Lung microvascular endothelial cell (primary cell): ENCODE measurements at regions not wholly inside any gene's neighbourhood (a gene's known extent, or its start where the extent isn't known, plus 50 kb on each side); places are given as distances from the start of the nearest gene placed in this dataset.
"Not testable (repeated sequence)": the region's sequence is repeated elsewhere in the genome, so short reads cannot be mapped to it uniquely, and the experiment has no call there.

Source experiments
- DNase-seq, 2 donors: peaks; one replicate each; pipeline versions ENCODE4 v3.0.0 to v3.0.0-alpha.2; 2010; ENCODE audit warnings: low read depth in 2 of 2

GRCh38 chrX:34279866-34280560 is 147.9 kb upstream of the FAM47A start:
- no peak for DNase-seq

- DNase-seq: no peak
These were observed 143.6 kb upstream of the FAM47A start for GRCh38 chrX:34275699-34276098.

GRCh38 chrX:34270434-34270833 is 138.3 kb upstream of the FAM47A start:
- no peak for DNase-seq

GRCh38 chrX:34238896-34239295 is 106.8 kb upstream of the FAM47A start:
- no peak for DNase-seq

- DNase-seq: not testable (repeated sequence)
These were observed 98.0 kb upstream of the FAM47A start for GRCh38 chrX:34230156-34230555.

GRCh38 chrX:34227804-34228203 is 95.7 kb upstream of the FAM47A start:
- no peak for DNase-seq

- DNase-seq: no peak
These were observed 91.5 kb upstream of the FAM47A start for GRCh38 chrX:34223574-34223973.

GRCh38 chrX:34218063-34218462 is 85.9 kb upstream of the FAM47A start:
- DNase-seq: no peak

GRCh38 chrX:34197946-34198345 is 65.8 kb upstream of the FAM47A start:
- no peak for DNase-seq
